GM06990 (cell line): ENCODE measurements at regions not wholly inside any gene's neighbourhood (a gene's known extent, or its start where the extent isn't known, plus 50 kb on each side); places are given as distances from the start of the nearest gene placed in this dataset.

Source experiments
- DNase-seq: peaks from one replicate; pipeline ENCODE4 v3.0.0-alpha.2; 2011; ENCODE audit not compliant: insufficient read length; ENCODE audit errors: extremely low read depth
- H3K27me3 ChIP-seq: replicated peaks from 2 replicates; pipeline ENCODE4 v1.6.0; 2011; ENCODE audit warnings: low read length; ENCODE audit not compliant: control insufficient read depth, insufficient read depth
- H3K36me3 ChIP-seq: 2 replicates; pipeline ENCODE4 v1.5.1; 2011; ENCODE audit warnings: low read length; ENCODE audit not compliant: control insufficient read depth, insufficient read depth
- H3K4me3 ChIP-seq: replicated peaks from 2 replicates; pipeline ENCODE4 v1.5.1; 2011; ENCODE audit warnings: low read depth, mild to moderate bottlenecking, control low read depth, low read length
- CTCF ChIP-seq: IDR thresholded peaks from 2 replicates; pipeline ENCODE4 v1.5.1; 2011; ENCODE audit warnings: low read length, control low read depth, mild to moderate bottlenecking, inconsistent platforms; ENCODE audit not compliant: insufficient read depth, poor library complexity, severe bottlenecking

GRCh38 chr1:221631556-221631955, 110.3 kb downstream of the DUSP10 start:
- Histone ChIP-seq H3K27me3 (no peaks in the 10 kb centered on the region), H3K4me3 (no peak overlapping the region), H3K36me3 (no peaks in the 10 kb centered on the region)
- TF ChIP-seq CTCF: no peak
- no peak for DNase-seq

DNA sequence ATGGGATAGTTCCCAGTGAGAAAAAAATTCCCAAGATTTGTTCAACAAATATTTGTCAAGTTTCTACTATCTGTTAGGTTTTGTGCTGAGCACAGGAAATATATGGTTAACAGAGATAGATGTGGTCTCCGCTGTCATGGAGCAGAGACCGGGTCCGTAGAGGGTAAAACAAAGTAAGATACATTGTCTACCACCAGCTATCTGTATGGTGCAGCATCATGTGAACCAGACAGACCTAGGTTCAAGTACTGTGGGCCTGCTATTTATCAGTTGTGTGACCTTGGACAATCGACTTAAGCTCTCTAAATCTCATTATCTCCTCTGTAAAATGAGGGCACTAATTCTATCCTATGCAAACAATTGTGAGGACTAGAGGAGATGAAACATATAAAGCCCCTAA, 109.8 kb downstream of the DUSP10 start:
- no peaks in the 10 kb centered on the region for H3K27me3 ChIP-seq
- H3K4me3 ChIP-seq: no peak overlapping the region
- no peak for DNase-seq
- no peak for TF ChIP-seq CTCF
- H3K36me3 ChIP-seq: no peaks in the 10 kb centered on the region

GRCh38 chr1:221633841-221634409, 108.0 kb downstream of the DUSP10 start:
- no peak for TF ChIP-seq CTCF
- no peaks in the 10 kb centered on the region for H3K36me3 ChIP-seq
- H3K27me3 ChIP-seq: no peaks in the 10 kb centered on the region
- no peak for DNase-seq
- H3K4me3 ChIP-seq: no peak overlapping the region

DNA sequence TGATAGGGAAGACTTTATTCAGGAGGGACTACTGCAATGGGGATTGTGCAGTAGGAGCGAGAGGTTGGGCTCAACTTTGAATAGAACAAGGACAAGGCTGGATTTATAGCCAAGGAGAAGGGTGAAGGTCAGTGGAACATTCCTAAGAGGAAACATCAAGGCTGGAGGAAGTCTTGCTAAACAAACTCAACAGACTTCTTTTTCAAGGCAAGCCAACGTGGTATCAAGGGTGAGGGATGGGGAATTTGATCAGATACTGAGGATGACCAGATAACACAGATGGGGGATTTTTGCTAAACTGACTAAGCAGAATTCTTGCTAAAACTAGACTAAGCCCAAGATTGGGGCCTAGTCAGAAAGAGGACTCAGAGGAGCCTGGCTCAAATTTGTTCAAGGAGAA, 107.3 kb downstream of the DUSP10 start:
- no peak overlapping the region for H3K4me3 ChIP-seq
- no peaks in the 10 kb centered on the region for H3K36me3 ChIP-seq
- H3K27me3 ChIP-seq: no peaks in the 10 kb centered on the region
- DNase-seq: no peak
- TF ChIP-seq CTCF: no peak

DNA sequence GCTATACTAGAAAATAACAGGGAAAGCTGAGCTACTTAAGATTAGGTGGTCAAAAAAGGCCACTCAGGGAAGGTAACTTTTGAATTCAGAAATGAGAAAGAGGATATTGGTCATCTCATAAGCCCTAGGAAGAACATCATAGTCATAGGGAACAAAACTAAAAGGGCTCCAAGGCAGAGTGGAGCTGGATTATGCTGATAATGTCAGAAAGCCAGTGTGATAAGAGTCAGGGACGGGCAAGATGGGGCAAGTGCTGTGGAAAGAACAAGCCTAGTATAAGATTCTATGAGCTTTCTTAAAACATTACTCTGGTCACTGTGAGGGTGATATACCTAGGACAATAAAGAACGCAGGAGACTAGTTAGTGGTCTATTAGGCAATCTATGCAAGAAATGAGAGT, 106.6 kb downstream of the DUSP10 start:
- no peak for DNase-seq
- H3K27me3 ChIP-seq: no peaks in the 10 kb centered on the region
- no peaks in the 10 kb centered on the region for H3K36me3 ChIP-seq
- no peak overlapping the region for H3K4me3 ChIP-seq
- no peak for TF ChIP-seq CTCF

GRCh38 chr1:221636096-221636495, 105.8 kb downstream of the DUSP10 start:
- Histone ChIP-seq H3K27me3 (no peaks in the 10 kb centered on the region), H3K36me3 (no peaks in the 10 kb centered on the region), H3K4me3 (no peak overlapping the region)
- no peak for TF ChIP-seq CTCF
- DNase-seq: no peak
